Inferior parietal cortex (tissue), 1 donor: ENCODE measurements at regions not wholly inside any gene's neighbourhood (a gene's known extent, or its start where the extent isn't known, plus 50 kb on each side); places are given as distances from the start of the nearest gene placed in this dataset.

Experiments used
- DNase-seq: peaks from one replicate; pipeline ENCODE4 v3.0.0-alpha.2; 2016; ENCODE audit errors: extremely low spot score

DNA sequence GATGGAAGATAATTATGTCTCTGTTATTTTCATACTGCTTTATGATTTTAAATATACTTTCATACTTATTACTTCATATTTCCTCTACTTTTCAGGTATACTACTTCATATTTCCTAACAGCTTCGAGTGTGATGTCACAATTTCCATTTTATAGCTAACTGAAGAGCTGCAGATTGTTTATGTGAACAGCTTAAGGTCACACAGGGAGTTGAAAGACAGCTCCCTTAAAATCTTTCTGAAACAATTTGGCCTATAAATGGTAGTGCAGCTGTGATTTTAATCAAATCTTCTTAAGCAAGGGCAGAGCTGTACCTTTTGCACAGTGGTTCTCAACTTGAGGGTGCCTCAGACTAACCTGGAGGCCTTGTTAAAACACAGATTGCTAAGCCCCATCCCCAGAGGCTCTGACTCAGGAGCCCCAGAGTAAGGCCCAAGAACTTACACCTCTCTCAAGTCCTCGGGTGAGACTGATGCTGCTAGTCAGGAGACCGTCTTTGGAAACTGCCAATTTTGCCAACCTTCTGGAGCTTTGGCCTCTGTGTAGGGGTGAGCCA lies 347.0 kb upstream of the HSF2 start:
- no peak for DNase-seq

DNA sequence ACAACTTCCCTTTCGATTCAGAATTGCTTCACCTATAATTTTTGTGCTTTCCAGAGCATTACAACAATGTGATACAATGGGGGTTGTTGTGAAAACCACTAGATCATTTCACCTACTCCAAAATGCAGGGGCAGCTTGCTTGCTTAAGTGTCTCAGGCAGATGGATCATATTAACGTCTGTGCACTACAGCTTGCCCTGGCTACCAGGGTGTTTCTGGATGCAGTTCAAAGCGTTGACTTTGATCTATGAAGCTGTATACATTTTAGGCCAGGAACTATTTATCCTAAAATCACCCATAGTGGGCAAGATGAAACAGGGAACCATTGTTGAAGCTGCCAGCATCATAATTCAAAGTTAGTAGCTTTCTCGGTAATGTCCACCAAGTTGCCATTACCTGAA lies 339.5 kb upstream of the HSF2 start:
- no peak for DNase-seq

DNA sequence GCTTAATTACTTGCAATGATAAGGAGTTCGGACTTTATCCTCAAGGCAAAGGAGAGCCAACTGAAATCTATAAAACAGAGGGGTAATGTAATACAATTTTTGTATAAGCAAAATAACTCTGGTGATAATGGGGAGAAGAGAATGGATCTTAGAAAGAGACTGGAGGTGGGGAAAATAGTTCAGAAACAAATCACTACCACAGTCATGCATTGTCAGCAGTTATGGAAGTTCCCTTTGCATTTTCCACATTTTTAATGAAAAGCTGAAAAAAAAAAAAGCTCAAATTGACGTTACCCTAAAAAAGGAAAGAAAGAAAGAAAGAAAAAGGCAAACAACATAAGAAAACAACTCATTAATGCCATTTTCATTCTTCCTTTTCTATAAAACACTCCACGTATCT lies 337.6 kb upstream of the HSF2 start:
- no peak for DNase-seq

GRCh38 chr6:122063076-122063475 lies 336.4 kb upstream of the HSF2 start:
- DNase-seq, result no peak

GRCh38 chr6:122063761-122064160 lies 335.7 kb upstream of the HSF2 start:
- no peak for DNase-seq

GRCh38 chr6:122066200-122066599 lies 333.3 kb upstream of the HSF2 start:
- DNase-seq, result no peak

DNA sequence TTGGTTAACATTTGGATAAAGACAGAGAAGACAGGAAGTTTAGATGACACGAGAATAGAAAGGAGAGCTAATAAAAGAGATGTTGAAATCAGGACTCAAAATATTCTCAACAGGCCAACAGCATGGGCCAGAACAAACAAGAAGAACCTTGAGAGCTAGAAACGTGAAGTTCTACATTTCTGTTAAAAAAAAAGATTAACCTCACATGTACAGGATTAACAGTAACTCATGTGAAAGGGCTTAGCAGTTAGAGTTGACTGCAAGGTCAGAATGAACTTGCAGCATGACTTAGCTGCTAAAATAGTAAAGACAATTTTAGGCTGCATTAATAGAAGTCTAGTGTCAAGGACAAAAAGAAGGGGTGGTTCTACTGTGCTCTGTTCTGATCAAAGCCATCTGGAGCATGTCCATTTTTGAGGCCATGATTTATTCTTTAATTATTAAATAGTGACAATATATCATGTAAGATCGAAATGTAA lies 331.1 kb upstream of the HSF2 start:
- DNase-seq, result no peak

- no peak for DNase-seq
Measured at GRCh38 chr6:122069932-122070331, 329.5 kb upstream of the HSF2 start.

GRCh38 chr6:122072014-122072647 lies 327.3 kb upstream of the HSF2 start:
- DNase-seq, result no peak

DNA sequence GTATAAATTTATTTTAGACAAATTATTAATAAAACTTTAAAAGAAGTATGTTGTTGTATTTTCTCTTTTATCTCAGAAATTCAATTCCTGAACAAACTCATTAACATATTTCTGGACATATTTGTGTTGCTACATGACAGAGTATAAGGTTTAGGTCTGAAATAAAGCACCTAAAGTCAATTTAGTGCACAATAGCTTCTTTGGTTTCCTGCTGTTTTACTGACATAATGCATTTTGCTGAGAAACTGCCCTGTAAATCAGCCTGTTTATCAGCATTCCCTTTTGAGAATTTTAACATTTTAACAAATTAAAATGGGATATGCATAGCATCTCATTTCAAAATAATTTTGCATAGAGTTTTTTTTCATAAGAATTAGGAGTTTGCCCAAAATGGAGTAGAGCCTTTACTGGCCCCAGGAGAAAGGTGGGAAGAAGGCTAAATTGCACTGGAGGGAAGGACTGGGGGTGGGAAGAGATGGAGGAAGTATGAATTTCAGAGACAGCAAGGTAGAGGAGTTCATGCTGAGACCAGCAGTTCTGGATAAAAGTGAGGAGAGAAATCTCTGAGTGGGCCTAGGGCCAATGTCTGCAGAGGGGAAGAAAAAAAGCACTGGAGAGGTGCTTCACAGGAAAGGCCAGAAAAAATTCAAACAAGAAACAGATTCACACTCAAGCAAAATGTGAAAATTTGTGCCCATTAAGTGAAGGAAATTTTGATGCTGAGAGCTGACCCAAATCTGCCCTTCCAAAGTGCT lies 324.2 kb upstream of the HSF2 start:
- DNase-seq, result no peak

GRCh38 chr6:122075917-122076316 lies 323.5 kb upstream of the HSF2 start:
- no peak for DNase-seq

DNA sequence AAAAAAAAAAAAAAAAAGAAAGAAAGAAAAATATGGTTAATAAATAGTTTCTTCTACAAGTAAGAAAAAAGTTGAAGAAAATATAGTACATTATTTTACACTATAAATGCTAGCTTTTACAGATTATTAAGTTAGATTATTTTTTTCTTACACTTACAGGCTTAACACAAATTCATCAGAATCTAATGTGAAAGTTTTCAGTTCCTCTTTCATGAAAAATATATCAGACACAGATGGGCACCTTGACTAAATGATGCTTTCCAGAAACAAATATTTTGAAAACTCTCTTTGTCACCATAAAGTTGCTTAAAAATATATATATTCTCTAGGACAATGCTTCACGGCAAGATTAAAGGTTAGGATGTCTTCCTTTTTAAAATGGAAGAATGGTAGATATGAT lies 321.8 kb upstream of the HSF2 start:
- no peak for DNase-seq

DNA sequence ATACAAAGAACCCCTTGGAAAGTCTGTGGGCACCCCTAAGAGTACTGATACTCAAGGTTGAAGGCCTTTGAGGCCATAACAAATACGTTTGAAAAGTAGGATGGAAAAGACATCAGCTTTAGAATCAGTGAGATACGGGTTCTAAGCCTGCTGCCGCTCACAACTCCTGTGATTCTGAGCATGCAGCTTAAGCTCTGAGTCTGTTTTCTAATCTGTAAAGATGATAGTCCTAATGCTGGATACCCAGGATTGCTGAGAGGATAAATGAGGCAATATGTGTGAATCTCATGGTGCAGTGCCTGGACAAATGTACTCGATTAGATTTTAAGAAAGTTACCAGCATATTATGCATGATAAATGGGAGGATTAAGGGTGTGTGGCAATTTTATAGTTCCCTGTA lies 321.0 kb upstream of the HSF2 start:
- no peak for DNase-seq

DNA sequence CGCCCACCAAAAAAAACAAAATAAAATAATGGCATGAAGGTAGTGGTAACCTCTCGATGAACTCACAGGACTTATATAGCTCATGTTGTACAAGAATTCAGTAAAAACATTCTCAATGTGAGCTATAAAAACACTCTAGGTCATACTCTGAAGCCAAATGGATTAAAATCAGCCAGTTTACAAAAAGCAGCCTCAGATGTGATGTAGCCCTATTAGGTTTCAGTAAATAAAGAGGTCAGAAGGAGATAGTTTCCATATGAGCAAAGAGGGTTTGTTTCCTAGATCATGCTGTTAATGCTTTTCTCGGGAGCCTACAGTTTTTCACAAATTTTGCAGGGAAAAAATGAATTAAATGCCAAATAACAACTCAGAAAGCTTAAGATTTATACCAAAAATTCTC lies 319.5 kb upstream of the HSF2 start:
- no peak for DNase-seq

DNA sequence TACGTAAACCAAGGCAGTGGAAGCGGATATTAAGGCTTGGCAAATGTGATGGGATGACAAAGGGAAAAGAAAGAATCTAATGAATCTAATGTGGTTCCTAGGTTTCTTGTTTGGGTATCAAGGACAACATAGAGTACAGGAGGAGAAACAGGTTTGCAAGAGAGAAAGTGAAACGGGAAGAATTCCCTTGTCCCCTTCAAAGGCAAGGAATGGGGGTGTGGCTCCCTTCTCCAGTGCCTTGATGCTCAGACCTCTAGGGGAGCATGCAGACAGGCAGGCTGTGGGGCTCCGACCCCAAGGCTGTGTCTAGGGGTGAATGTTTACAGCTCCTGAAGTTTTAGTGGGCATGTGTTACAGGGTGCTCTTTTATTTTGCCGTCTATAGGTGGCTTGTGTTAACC lies 317.5 kb upstream of the HSF2 start:
- DNase-seq, result no peak

DNA sequence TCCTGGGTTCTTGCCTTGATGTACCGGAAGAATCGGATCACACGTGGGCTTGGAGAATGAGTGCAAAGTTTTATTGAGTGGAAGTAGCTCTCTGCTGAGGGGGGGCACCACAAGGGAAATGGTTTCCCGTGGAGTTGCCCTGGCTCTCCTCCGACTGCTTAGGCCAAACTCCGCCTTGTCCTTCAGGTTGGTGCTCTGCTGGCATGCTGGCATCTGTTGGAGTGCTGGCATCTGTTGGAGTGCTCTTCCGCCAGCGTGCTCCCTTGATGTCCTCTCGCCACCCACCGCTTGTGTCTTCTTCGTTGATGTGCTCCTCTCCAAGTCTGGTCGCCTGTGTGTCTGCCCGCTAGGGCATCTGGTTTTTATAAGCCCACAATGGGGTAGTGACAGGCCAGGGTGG lies 317.1 kb upstream of the HSF2 start:
- no peak for DNase-seq

DNA sequence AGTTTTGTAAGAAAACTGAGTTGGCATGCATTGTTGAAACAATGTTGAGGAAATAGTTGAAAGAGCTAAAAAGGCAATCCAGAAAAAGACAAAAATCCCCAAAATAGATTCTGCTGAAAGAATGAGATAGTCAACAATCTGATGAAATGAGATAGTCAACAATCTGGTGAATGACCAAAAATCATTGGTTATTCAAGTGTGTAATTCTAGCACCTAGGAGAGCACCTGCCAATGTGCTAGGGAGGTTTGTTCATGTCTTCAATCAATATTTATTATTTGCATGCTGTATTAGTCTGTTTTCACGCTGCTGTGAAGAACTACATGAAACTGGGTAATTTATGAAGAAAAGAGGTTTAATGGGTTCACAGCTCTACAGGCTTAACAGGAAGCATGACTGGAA lies 307.1 kb upstream of the HSF2 start:
- DNase-seq, result no peak

GRCh38 chr6:122098201-122098678 lies 301.2 kb upstream of the HSF2 start:
- DNase-seq, result no peak

DNA sequence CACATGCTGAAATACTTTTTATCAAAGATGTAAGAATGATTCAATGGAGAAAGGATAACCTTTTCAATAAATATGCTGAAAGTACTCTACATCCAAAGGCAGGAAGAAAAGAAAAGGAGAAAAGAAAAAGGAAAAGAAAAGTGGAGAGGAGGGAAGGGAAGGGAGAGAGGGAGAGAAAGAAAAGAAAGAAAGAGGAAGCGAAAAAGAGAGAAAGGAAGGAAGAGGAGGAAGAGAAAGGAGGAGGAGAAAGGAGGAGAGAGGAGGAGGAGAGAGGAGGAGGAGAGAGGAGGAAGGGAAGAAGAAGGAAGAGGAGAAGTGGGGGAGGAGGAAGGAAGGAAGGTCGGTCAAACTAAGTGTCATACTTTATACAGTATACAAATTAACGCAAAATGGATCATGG lies 297.4 kb upstream of the HSF2 start:
- no peak for DNase-seq

DNA sequence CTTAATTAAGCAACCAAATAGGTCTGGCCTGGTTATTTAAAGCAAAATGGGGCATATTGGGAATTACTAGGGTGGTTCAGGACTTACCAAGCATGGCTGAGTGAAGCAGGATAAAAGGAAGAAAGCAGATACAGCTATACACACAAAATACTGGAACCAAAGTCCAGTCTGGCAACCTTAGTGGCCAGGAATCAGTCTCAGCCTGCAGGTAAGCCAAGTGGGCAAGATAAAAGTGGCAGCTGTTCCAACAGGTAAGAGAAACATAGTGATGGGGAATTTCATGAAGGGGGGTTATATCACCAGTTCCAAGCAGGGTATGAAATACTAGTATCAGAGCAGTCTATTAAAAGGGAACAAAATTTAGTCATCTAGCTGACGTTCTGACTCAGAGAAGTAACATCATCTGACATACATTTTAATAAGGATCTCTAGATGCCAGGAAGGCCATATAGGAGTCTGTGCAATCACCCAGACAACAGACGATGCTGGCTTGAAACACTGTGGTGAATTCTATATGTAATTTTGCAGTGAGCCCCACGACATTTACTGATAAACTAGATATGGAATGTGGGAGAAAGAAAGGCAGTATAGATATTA lies 292.1 kb upstream of the HSF2 start:
- no peak for DNase-seq

- no peak for DNase-seq
Measured at GRCh38 chr6:122109075-122109474, 290.4 kb upstream of the HSF2 start.

DNA sequence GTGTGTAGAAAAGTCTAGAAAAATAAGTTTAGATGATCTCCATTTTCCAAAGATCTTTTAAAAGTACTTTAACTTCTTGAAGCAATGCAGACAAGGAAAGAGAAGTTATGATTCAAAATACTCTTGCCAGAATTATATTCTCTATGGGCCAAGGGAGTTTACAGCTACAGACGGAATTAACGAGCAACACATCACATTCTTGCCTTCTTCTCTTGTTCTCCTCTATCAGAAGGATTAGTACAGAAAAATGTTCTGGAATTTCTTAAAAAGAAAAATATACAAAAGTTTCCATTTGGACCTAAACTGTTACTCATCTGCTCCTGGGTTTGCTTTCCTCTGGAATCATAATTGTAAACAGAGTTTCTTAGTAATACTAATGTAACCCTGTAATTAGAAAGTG lies 284.7 kb upstream of the HSF2 start:
- DNase-seq, result no peak
